ENCODE measurements at regions not wholly inside any gene's neighbourhood (a gene's known extent, or its start where the extent isn't known, plus 50 kb on each side); places are given as distances from the start of the nearest gene placed in this dataset.

- DNase-seq (ENCODE audit: low read depth), result no peak
- TF ChIP-seq CTCF (IDR thresholded peaks at IDR 0.05; ENCODE audit: insufficient read depth, low read depth, low read length), result no peak
- H3K4me3 ChIP-seq (ENCODE audit: low read depth, low read length), result no peak overlapping the region
Observed at GRCh38 chr5:98492258-98492657, 281.2 kb upstream of the RGMB start.

GRCh38 chr5:98497418-98497817 lies 276.0 kb upstream of the RGMB start:
- TF ChIP-seq CTCF (IDR thresholded peaks at IDR 0.05; ENCODE audit: insufficient read depth, low read depth, low read length), result no peak
- no peak overlapping the region for H3K4me3 ChIP-seq (ENCODE audit: low read depth, low read length)
- no peak for DNase-seq (ENCODE audit: low read depth)

- H3K4me3 ChIP-seq (ENCODE audit: low read depth, low read length), result no peak overlapping the region
- TF ChIP-seq CTCF (IDR thresholded peaks at IDR 0.05; ENCODE audit: insufficient read depth, low read depth, low read length), result no peak
- DNase-seq (ENCODE audit: low read depth), result no peak
Observed at GRCh38 chr5:98498028-98498427, 275.4 kb upstream of the RGMB start.

- TF ChIP-seq CTCF (IDR thresholded peaks at IDR 0.05; ENCODE audit: insufficient read depth, low read depth, low read length), result no peak
Observed at GRCh38 chr5:98499892-98500291, 273.6 kb upstream of the RGMB start.

GRCh38 chr5:98500811-98501210 lies 272.7 kb upstream of the RGMB start:
- DNase-seq (ENCODE audit: low read depth), result no peak
- H3K4me3 ChIP-seq (ENCODE audit: low read depth, low read length), result no peak overlapping the region
- TF ChIP-seq CTCF (IDR thresholded peaks at IDR 0.05; ENCODE audit: insufficient read depth, low read depth, low read length), result no peak

More at GRCh38 chr5:98499892-98500291, 273.6 kb upstream of the RGMB start:
- peak; percentile 47 for DNase-seq (ENCODE audit: low read depth)
- no peak overlapping the region for H3K4me3 ChIP-seq (ENCODE audit: low read depth, low read length)

- no peak for DNase-seq (ENCODE audit: low read depth)
- no peak overlapping the region for H3K4me3 ChIP-seq (ENCODE audit: low read depth, low read length)
- TF ChIP-seq CTCF (IDR thresholded peaks at IDR 0.05; ENCODE audit: insufficient read depth, low read depth, low read length), result no peak
Observed at GRCh38 chr5:98503616-98504015, 269.8 kb upstream of the RGMB start.

- no peak for DNase-seq (ENCODE audit: low read depth)
- no peak overlapping the region for H3K4me3 ChIP-seq (ENCODE audit: low read depth, low read length)
- no peak for TF ChIP-seq CTCF (IDR thresholded peaks at IDR 0.05; ENCODE audit: insufficient read depth, low read depth, low read length)
Observed at GRCh38 chr5:98504505-98504904, 269.0 kb upstream of the RGMB start.

Data from fibroblast of villous mesenchyme (primary cell).